ENCODE measurements at regions not wholly inside any gene's neighbourhood (a gene's known extent, or its start where the extent isn't known, plus 50 kb on each side); places are given as distances from the start of the nearest gene placed in this dataset.

DNA sequence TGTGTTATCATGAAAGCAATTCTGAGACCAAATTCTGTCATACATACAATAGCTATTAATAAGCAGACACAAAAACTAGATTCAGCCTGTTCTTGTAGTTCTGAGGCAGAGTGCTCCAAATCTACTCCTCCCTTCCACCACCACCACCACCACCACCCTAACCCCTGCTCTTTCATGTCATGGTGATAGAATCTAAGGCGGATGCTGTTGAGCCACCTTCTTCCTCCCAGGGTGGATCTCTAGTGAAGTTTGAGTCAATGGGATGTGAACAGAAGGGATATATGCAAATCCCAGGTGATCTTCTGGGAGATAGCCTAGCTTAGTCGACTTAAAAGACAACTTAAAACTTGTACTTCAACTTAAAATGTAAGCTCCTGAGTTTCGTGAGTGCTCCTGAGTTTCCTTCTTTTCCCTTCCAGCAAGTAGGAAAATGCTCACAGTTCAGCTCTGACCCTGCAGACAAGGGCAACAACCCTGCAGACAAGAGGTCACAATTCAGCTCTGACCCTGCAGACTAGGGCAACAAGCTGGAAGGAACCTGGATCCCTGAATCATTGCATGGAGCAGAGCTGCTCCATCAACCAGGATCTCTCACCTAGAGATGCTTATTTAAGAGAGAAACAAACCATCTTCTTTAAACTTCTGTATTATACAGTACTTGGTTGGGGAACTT lies 204.1 kb downstream of the TTC8 start:
- TF ChIP-seq POLR2A (IDR thresholded peaks at IDR 0.05) = no peak
- TF ChIP-seq, protein P1, sequence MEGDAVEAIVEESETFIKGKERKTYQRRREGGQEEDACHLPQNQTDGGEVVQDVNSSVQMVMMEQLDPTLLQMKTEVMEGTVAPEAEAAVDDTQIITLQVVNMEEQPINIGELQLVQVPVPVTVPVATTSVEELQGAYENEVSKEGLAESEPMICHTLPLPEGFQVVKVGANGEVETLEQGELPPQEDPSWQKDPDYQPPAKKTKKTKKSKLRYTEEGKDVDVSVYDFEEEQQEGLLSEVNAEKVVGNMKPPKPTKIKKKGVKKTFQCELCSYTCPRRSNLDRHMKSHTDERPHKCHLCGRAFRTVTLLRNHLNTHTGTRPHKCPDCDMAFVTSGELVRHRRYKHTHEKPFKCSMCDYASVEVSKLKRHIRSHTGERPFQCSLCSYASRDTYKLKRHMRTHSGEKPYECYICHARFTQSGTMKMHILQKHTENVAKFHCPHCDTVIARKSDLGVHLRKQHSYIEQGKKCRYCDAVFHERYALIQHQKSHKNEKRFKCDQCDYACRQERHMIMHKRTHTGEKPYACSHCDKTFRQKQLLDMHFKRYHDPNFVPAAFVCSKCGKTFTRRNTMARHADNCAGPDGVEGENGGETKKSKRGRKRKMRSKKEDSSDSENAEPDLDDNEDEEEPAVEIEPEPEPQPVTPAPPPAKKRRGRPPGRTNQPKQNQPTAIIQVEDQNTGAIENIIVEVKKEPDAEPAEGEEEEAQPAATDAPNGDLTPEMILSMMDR (IDR thresholded peaks at IDR 0.05) = no peak

Measured in ovary (tissue), 3 donors.